Endothelial cell of umbilical vein (primary cell): ENCODE measurements at regions not wholly inside any gene's neighbourhood (a gene's known extent, or its start where the extent isn't known, plus 50 kb on each side); places are given as distances from the start of the nearest gene placed in this dataset.

Source experiments
- BruUV-seq: library from RNA; stranded (reverse); fragments of 400-500 nt; replicated peaks from 2 replicates; lab custom pipeline; 2021; lab: Mats Ljungman, UMichigan
- CTCF ChIA-PET: fragments of 300-600, 350-600 bp; sonication (Branson Sonifier 250); formaldehyde crosslinking; loops from one replicate; lab custom pipeline; 2021; ENCODE audit warnings: antibody characterized with exemption, inconsistent platforms; lab: Charles Lee
- POLR2A ChIA-PET: fragments of 300-600, 350-600 bp; sonication (Branson Sonifier 250); formaldehyde crosslinking; loops from one replicate; lab custom pipeline; 2021; ENCODE audit warnings: antibody characterized with exemption, inconsistent platforms; lab: Charles Lee
- DNase-seq: peaks from one replicate; pipeline ENCODE4 v3.0.0-alpha.2; 2011; ENCODE audit warnings: low read depth, low spot score
- FAIRE-seq: peaks from 2 replicates; lab custom pipeline; 2011; peaks lifted over from hg19 to GRCh38; lab: Jason Lieb, UNC
- H2AFZ ChIP-seq: 2 replicates; pipeline ENCODE4 v1.6.0; 2012; ENCODE audit warnings: low read depth, low read length, control low read depth, inconsistent platforms
- H3K27ac ChIP-seq: 2 replicates; pipeline ENCODE4 v1.5.1; 2011; ENCODE audit warnings: low read depth, mild to moderate bottlenecking, control low read depth, low read length, moderate library complexity; ENCODE audit not compliant: insufficient read depth
- H3K27me3 ChIP-seq, 2 experiments: 2 replicates each; pipeline versions ENCODE4 v1.6.0 to v1.6.1; 2011; ENCODE audit warnings: low read length in 2 of 2, mixed read lengths in 1 of 2; ENCODE audit not compliant: control insufficient read depth in 2 of 2, insufficient read depth in 2 of 2
- H3K36me3 ChIP-seq, 2 experiments: 2 replicates in 1 of 2; 3 replicates in 1 of 2; pipeline ENCODE4 v1.5.1; 2011; ENCODE audit warnings: low read length in 2 of 2, mild to moderate bottlenecking in 1 of 2, moderate library complexity in 1 of 2; ENCODE audit not compliant: control insufficient read depth in 2 of 2, insufficient read depth in 2 of 2; ENCODE audit errors: extremely low read depth in 1 of 2
- H3K4me1 ChIP-seq: 3 replicates; pipeline ENCODE4 v1.5.1; 2011; ENCODE audit warnings: mild to moderate bottlenecking, low read length; ENCODE audit not compliant: control insufficient read depth, insufficient read depth; ENCODE audit errors: extremely low read depth
- H3K4me2 ChIP-seq: 2 replicates; pipeline ENCODE4 v1.6.1; 2011; ENCODE audit warnings: low read length, control low read depth, mixed read lengths; ENCODE audit not compliant: insufficient read depth
- H3K4me3 ChIP-seq, 3 experiments: fragments of 200-600 bp in 1 of 3; sonication (generic), shearing (Covaris generic) in 1 of 3; replicated peaks in 1 of 3; 2 replicates each; pipeline ENCODE4 v1.5.1; 2011 to 2016; ENCODE audit warnings: control low read depth in 3 of 3, low read length in 3 of 3, mild to moderate bottlenecking in 2 of 3, inconsistent platforms in 1 of 3, low read depth in 1 of 3, moderate library complexity in 1 of 3; ENCODE audit not compliant: insufficient read depth in 1 of 3
- H3K79me2 ChIP-seq: 2 replicates; pipeline ENCODE4 v1.6.0; 2012; ENCODE audit warnings: low read length, inconsistent platforms; ENCODE audit not compliant: control insufficient read depth, insufficient read depth
- H3K9ac ChIP-seq: replicated peaks from 2 replicates; pipeline ENCODE3; 2011; ENCODE audit warnings: low read length, control low read depth; ENCODE audit not compliant: insufficient read depth; ENCODE audit errors: extremely low read depth
- H3K9me1 ChIP-seq: replicated peaks from 3 replicates; pipeline ENCODE4 v1.6.0; 2011; ENCODE audit warnings: mild to moderate bottlenecking, low read length; ENCODE audit not compliant: control insufficient read depth, insufficient read depth; ENCODE audit errors: extremely low read depth
- H3K9me3 ChIP-seq: replicated peaks from 2 replicates; pipeline ENCODE4 v1.5.1; 2012; ENCODE audit warnings: low read length, inconsistent platforms; ENCODE audit not compliant: control insufficient read depth, insufficient read depth
- H4K20me1 ChIP-seq: replicated peaks from 2 replicates; pipeline ENCODE3; 2011; ENCODE audit warnings: mild to moderate bottlenecking, low read length; ENCODE audit not compliant: control insufficient read depth, insufficient read depth; ENCODE audit errors: extremely low read depth
- EZH2 ChIP-seq: IDR thresholded peaks from 2 replicates; pipeline ENCODE4 v1.6.1; 2012; ENCODE audit warnings: borderline replicate concordance, low read depth, mild to moderate bottlenecking, moderate library complexity, low read length, inconsistent platforms; ENCODE audit not compliant: severe bottlenecking
- FOS ChIP-seq: IDR thresholded peaks from 2 replicates; pipeline ENCODE4 v1.6.1; 2011; ENCODE audit warnings: mild to moderate bottlenecking, low read length, moderate library complexity, borderline replicate concordance; ENCODE audit not compliant: insufficient read depth
- GATA2 ChIP-seq: IDR thresholded peaks from 2 replicates; pipeline ENCODE4 v1.7.0; 2011; ENCODE audit warnings: low read depth, mild to moderate bottlenecking, moderate library complexity, mixed read lengths, low read length; ENCODE audit not compliant: insufficient read length, insufficient read depth
- JUN ChIP-seq: IDR thresholded peaks from 2 replicates; pipeline ENCODE4 v1.6.1; 2011; ENCODE audit warnings: borderline replicate concordance, low read depth; ENCODE audit not compliant: insufficient read length, insufficient read depth
- MYC ChIP-seq: IDR thresholded peaks from one replicate; pipeline ENCODE4 v1.6.1; 2011; ENCODE audit warnings: mild to moderate bottlenecking, low read depth, low read length
- POLR2A ChIP-seq: IDR thresholded peaks from 2 replicates; pipeline ENCODE4 v1.6.1; 2012; ENCODE audit warnings: low read depth, mild to moderate bottlenecking, control low read depth, low read length
- POLR2AphosphoS5 ChIP-seq: IDR thresholded peaks from 2 replicates; pipeline ENCODE4 v1.6.1; 2012; ENCODE audit warnings: low read depth, mild to moderate bottlenecking, control low read depth, low read length, moderate library complexity; ENCODE audit not compliant: insufficient read depth
- dilution Hi-C: fragments of 300-500 bp; cut with MboI; formaldehyde crosslinking; loops from one replicate; pipeline ENCODE4 v1.15.0; 2019; ENCODE audit warnings: low sequenced_read_pairs; ENCODE audit not compliant: extremely low pct_ligation_motif_present
- intact Hi-C: fragments of 100-400 bp; cut with micrococcal nuclease; formaldehyde crosslinking; loops from one replicate; pipeline ENCODE4 v1.10.0; 2022
- TF ChIP-seq, protein P1 (sequence below), 2 donors: IDR thresholded peaks; 1 replicate in 1 of 2; 2 replicates in 1 of 2; pipeline ENCODE4 v1.5.1; 2011; ENCODE audit warnings: low read length in 2 of 2, mild to moderate bottlenecking in 2 of 2, moderate library complexity in 2 of 2, control low read depth in 1 of 2, inconsistent platforms in 1 of 2, low read depth in 1 of 2; ENCODE audit not compliant: insufficient read depth in 1 of 2; ENCODE audit errors: extremely low read depth in 1 of 2
- TF ChIP-seq, protein P2 (sequence below): IDR thresholded peaks from 2 replicates; pipeline ENCODE4 v1.6.1; 2011; ENCODE audit not compliant: insufficient read depth, insufficient read length

DNA sequence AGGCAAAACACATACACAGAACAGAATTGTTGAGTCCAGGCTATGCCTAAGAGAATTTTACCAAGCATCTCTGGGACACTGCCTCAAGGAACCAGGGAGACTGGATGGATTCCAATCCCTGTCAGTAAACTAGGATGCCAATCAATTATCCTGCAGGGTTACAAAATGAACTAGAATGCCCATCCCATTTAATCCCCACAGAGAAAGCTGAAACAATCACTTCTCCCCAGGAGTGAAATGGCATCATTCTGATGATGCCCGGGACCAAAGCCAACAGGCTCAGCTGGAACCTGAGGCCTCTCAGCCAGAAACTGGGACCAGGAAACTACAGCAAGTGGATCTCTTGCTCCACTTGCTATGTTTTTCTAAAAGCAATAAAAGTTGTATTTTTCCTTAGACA, 130.0 kb upstream of the TJP1 start:
- Histone ChIP-seq H3K79me2 (no peaks in the 10 kb centered on the region), H3K4me1 (no peaks in the 10 kb centered on the region), H3K27ac (no peak overlapping the region), H3K4me3 (no peak overlapping the region), H3K9me3 (no peaks in the 10 kb centered on the region), H2AFZ (no peak overlapping the region), H3K4me2 (no peak overlapping the region), H3K9ac (no peak overlapping the region), H3K9me1 (no peaks in the 10 kb centered on the region), H3K27me3 (peaks cover under 1 to 4% of the 10 kb centered on the region in 2 experiments), H4K20me1 (no peaks in the 10 kb centered on the region), H3K36me3 (no peaks in the 10 kb centered on the region)
- no TSS peak for BruUV-seq
- CTCF ChIA-PET = interaction anchor here (1.5 kb wide), 1 partner anchor 10 kb away, joined by 3 read pairs; no protein-coding TSS in a partner anchor
- no peak for FAIRE-seq
- intact Hi-C loops = no loop called here
- dilution Hi-C loops = no loop called here
- TF ChIP-seq POLR2A (no peak), GATA2 (no peak), JUN (no peak), MYC (no peak), FOS (no peak), POLR2AphosphoS5 (no peak), EZH2 (no peak)
- TF ChIP-seq, protein P1, sequence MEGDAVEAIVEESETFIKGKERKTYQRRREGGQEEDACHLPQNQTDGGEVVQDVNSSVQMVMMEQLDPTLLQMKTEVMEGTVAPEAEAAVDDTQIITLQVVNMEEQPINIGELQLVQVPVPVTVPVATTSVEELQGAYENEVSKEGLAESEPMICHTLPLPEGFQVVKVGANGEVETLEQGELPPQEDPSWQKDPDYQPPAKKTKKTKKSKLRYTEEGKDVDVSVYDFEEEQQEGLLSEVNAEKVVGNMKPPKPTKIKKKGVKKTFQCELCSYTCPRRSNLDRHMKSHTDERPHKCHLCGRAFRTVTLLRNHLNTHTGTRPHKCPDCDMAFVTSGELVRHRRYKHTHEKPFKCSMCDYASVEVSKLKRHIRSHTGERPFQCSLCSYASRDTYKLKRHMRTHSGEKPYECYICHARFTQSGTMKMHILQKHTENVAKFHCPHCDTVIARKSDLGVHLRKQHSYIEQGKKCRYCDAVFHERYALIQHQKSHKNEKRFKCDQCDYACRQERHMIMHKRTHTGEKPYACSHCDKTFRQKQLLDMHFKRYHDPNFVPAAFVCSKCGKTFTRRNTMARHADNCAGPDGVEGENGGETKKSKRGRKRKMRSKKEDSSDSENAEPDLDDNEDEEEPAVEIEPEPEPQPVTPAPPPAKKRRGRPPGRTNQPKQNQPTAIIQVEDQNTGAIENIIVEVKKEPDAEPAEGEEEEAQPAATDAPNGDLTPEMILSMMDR (IDR thresholded peaks at IDR 0.05; ENCODE audit: extremely low read depth in 1 of 2, insufficient read depth in 1 of 2, low read depth in 1 of 2, low read length in 2 of 2) = no peak
- TF ChIP-seq, protein P2, sequence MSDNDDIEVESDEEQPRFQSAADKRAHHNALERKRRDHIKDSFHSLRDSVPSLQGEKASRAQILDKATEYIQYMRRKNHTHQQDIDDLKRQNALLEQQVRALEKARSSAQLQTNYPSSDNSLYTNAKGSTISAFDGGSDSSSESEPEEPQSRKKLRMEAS = no peak
- DNase-seq = no peak
- POLR2A ChIA-PET = no interaction called here
